NT2/D1 (cell line): ENCODE measurements at regions not wholly inside any gene's neighbourhood (a gene's known extent, or its start where the extent isn't known, plus 50 kb on each side); places are given as distances from the start of the nearest gene placed in this dataset.

Source experiments
- SUZ12 ChIP-seq: IDR thresholded peaks from 2 replicates; pipeline ENCODE4 v1.6.1; 2011; ENCODE audit not compliant: insufficient read length, insufficient read depth; ENCODE audit errors: extremely low read depth
- YY1 ChIP-seq: IDR thresholded peaks from 2 replicates; pipeline ENCODE4 v1.6.1; 2011; ENCODE audit not compliant: insufficient read length, insufficient read depth
- ZNF274 ChIP-seq: IDR thresholded peaks from 2 replicates; pipeline ENCODE4 v1.6.1; 2011; ENCODE audit warnings: mild to moderate bottlenecking, low read depth, low read length

- TF ChIP-seq YY1 (no peak), ZNF274 (no peak), SUZ12 (no peak)
Measured at GRCh38 chr6:1203546-1203945, 108.4 kb upstream of the FOXQ1 start.
